Endodermal cell (in vitro differentiated cells): ENCODE measurements at regions not wholly inside any gene's neighbourhood (a gene's known extent, or its start where the extent isn't known, plus 50 kb on each side); places are given as distances from the start of the nearest gene placed in this dataset.

Source experiments
- DNase-seq: peaks from one replicate; pipeline ENCODE4 v3.0.0-alpha.2; 2017
- H3K27ac ChIP-seq: 2 replicates; pipeline ENCODE4 v1.5.1; 2013; ENCODE audit warnings: mild to moderate bottlenecking, low read depth, low read length, moderate library complexity
- H3K27me3 ChIP-seq: 2 replicates; pipeline ENCODE4 v1.6.1; 2013; ENCODE audit warnings: mild to moderate bottlenecking, low read length, moderate library complexity; ENCODE audit not compliant: insufficient read depth, control insufficient read depth, poor library complexity, severe bottlenecking
- H3K36me3 ChIP-seq: 2 replicates; pipeline ENCODE4 v1.7.0; 2013; ENCODE audit warnings: mild to moderate bottlenecking, low read length, moderate library complexity; ENCODE audit not compliant: control insufficient read depth, insufficient read depth
- H3K4me1 ChIP-seq: one replicate; pipeline ENCODE4 v1.7.0; 2013; ENCODE audit warnings: low read length; ENCODE audit not compliant: control insufficient read depth, insufficient read depth
- H3K4me3 ChIP-seq: 2 replicates; pipeline ENCODE4 v1.5.1; 2013; ENCODE audit warnings: mild to moderate bottlenecking, low read length, moderate library complexity
- H3K9ac ChIP-seq: 2 replicates; pipeline ENCODE4 v1.6.1; 2013; ENCODE audit warnings: mild to moderate bottlenecking, low read length, moderate library complexity; ENCODE audit not compliant: poor library complexity, severe bottlenecking; ENCODE audit errors: extremely low read depth
- H3K9me3 ChIP-seq: 2 replicates; pipeline ENCODE4 v1.6.1; 2013; ENCODE audit warnings: mild to moderate bottlenecking, low read length, moderate library complexity; ENCODE audit not compliant: control insufficient read depth
- H3K27ac Mint-ChIP-seq: 2 replicates; pipeline ENCODE4 v1.8.0; 2020; ENCODE audit warnings: mixed read lengths
- H3K27me3 Mint-ChIP-seq: 2 replicates; pipeline ENCODE4 v1.8.0; 2021; ENCODE audit warnings: mild to moderate bottlenecking, mixed read lengths; ENCODE audit not compliant: insufficient read depth
- H3K36me3 Mint-ChIP-seq: 2 replicates; pipeline ENCODE4 v1.8.0; 2020; ENCODE audit warnings: low read depth, mixed read lengths
- H3K4me1 Mint-ChIP-seq: 2 replicates; pipeline ENCODE4 v1.8.0; 2020; ENCODE audit warnings: mixed read lengths
- H3K4me3 Mint-ChIP-seq: 2 replicates; pipeline ENCODE4 v1.8.0; 2020; ENCODE audit warnings: mild to moderate bottlenecking, moderate library complexity, mixed read lengths
- H3K9me3 Mint-ChIP-seq: 2 replicates; pipeline ENCODE4 v1.8.0; 2020; ENCODE audit warnings: mild to moderate bottlenecking, mixed read lengths
- WGBS, 2 experiments: methylation state at CpG; one replicate each; pipeline versions ENCODE4 v1.1.5 to v1.1.7; 2013; ENCODE audit warnings: missing lambda C conversion rate in 2 of 2, mixed read lengths in 1 of 2; ENCODE audit not compliant: insufficient coverage in 1 of 2, insufficient read length in 1 of 2; 5-methylcytosine and 5-hydroxymethylcytosine counted together
- TF ChIP-seq, protein P1 (sequence below): fragments of 200-600 bp; sonication (generic); conservative IDR thresholded peaks from 2 replicates; pipeline ENCODE4 v1.5.0; 2021; ENCODE audit warnings: antibody characterized with exemption, mild to moderate bottlenecking

DNA sequence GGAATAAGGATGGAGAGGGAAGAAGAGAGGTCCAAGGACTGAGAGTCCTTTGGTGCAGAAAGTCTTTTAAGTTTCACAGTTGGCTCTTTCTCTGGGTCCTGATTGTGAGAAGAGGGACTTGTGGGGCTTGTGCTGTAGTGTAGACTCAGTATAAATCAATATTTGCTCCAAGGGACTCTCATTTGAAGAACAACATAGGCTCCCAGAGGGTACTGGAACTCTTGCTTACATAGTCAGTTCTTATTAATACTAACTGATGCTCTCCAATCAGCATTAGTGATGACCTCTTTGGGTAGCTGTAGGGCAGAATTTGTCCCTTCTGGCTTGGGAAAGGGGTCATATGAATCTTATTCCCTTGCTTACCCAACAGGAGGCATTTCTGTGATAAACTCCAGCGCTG lies 62.5 kb upstream of the CXCL14 start:
- peaks cover 9% of the 10 kb centered on the region for H3K27me3 Mint-ChIP-seq
- TF ChIP-seq, protein P1, sequence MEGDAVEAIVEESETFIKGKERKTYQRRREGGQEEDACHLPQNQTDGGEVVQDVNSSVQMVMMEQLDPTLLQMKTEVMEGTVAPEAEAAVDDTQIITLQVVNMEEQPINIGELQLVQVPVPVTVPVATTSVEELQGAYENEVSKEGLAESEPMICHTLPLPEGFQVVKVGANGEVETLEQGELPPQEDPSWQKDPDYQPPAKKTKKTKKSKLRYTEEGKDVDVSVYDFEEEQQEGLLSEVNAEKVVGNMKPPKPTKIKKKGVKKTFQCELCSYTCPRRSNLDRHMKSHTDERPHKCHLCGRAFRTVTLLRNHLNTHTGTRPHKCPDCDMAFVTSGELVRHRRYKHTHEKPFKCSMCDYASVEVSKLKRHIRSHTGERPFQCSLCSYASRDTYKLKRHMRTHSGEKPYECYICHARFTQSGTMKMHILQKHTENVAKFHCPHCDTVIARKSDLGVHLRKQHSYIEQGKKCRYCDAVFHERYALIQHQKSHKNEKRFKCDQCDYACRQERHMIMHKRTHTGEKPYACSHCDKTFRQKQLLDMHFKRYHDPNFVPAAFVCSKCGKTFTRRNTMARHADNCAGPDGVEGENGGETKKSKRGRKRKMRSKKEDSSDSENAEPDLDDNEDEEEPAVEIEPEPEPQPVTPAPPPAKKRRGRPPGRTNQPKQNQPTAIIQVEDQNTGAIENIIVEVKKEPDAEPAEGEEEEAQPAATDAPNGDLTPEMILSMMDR: no peak
- H3K9ac ChIP-seq: no peak overlapping the region
- no peak for DNase-seq
- no peaks in the 10 kb centered on the region for H3K36me3 ChIP-seq
- H3K9me3 ChIP-seq: no peaks in the 10 kb centered on the region
- whole genome bisulfite sequencing, 2 experiments: 89 to 100% methylated on average over 1 of the region's 1 CpG
- H3K4me3 ChIP-seq: no peak overlapping the region
- H3K4me1 ChIP-seq: no peaks in the 10 kb centered on the region
- no peaks in the 10 kb centered on the region for H3K27me3 ChIP-seq
- H3K4me1 Mint-ChIP-seq: peaks cover 7% of the 10 kb centered on the region
- H3K27ac ChIP-seq: no peak overlapping the region
- H3K4me3 Mint-ChIP-seq: no peak overlapping the region
- no peaks in the 10 kb centered on the region for H3K9me3 Mint-ChIP-seq
- no peaks in the 10 kb centered on the region for H3K36me3 Mint-ChIP-seq
- no peak overlapping the region for H3K27ac Mint-ChIP-seq

DNA sequence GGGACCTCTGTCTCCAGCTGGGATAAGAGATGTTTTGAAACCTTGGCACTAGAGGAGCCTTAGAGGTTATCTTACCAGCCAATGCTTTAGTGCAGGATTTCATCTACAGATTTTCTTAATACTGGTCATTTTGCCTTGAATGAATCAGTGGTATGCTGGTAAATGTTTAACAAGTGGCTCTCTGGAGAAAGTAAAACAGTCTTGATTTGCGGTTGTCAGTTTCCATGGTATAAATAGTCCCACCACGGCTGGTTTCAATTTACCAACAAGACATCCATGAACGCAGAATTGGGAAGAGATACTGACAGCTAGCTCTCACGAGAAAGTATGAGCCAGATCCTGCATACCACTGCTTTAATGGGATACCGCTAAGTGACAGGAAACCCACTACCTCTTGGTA lies 56.7 kb upstream of the CXCL14 start:
- Histone ChIP-seq H3K36me3 (no peaks in the 10 kb centered on the region), H3K4me3 (no peak overlapping the region), H3K27me3 (peaks cover 4% of the 10 kb centered on the region), H3K9ac (no peak overlapping the region), H3K9me3 (no peaks in the 10 kb centered on the region), H3K4me1 (no peaks in the 10 kb centered on the region), H3K27ac (no peak overlapping the region)
- TF ChIP-seq, protein P1: no peak
- Mint-ChIP-seq H3K4me1 (no peaks in the 10 kb centered on the region), H3K27ac (no peak overlapping the region), H3K4me3 (no peak overlapping the region), H3K27me3 (peaks cover 8% of the 10 kb centered on the region), H3K36me3 (no peaks in the 10 kb centered on the region), H3K9me3 (no peaks in the 10 kb centered on the region)
- DNase-seq: no peak
- WGBS, 2 experiments: 90 to 95% methylated on average over 4 to 5 of the region's 5 CpGs

DNA sequence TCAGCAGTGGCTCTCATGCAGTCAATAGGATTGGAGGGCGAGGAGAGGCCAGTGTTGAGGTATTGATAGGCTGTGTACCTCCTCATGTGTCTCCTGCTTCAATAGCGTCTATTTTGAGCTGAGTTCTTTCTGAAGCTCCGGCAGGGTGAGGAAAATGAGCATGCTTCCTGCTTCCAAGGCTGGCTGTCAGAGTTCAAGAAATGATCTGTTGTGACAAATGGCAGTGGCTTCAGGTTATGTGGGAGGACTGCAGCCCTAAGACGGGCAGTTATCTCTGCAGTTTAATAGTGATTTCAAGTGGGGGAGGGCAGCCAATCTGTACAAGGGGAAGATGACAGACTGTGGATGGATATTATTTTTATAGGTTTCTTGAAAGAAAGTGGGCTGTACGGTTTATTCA lies 54.0 kb upstream of the CXCL14 start:
- Mint-ChIP-seq H3K27me3 (peaks cover 19% of the 10 kb centered on the region), H3K27ac (no peak overlapping the region)
- H3K27me3 ChIP-seq: peaks cover 4% of the 10 kb centered on the region

More for the DNA sequence above, 54.0 kb upstream of the CXCL14 start:
- no peaks in the 10 kb centered on the region for H3K9me3 ChIP-seq
- H3K4me3 Mint-ChIP-seq: no peak overlapping the region
- H3K9ac ChIP-seq: no peak overlapping the region
- H3K4me1 ChIP-seq: no peaks in the 10 kb centered on the region
- H3K4me1 Mint-ChIP-seq: no peaks in the 10 kb centered on the region
- DNase-seq: peak; percentile 10
- no peaks in the 10 kb centered on the region for H3K36me3 Mint-ChIP-seq
- H3K27ac ChIP-seq: no peak overlapping the region
- H3K36me3 ChIP-seq: no peaks in the 10 kb centered on the region
- no peaks in the 10 kb centered on the region for H3K9me3 Mint-ChIP-seq
- no peak overlapping the region for H3K4me3 ChIP-seq
- TF ChIP-seq, protein P1: no peak
- 81 to 88% methylated on average over 3 to 5 of the region's 5 CpGs for WGBS, 2 experiments
